ENCODE measurements at regions not wholly inside any gene's neighbourhood (a gene's known extent, or its start where the extent isn't known, plus 50 kb on each side); places are given as distances from the start of the nearest gene placed in this dataset.

DNA sequence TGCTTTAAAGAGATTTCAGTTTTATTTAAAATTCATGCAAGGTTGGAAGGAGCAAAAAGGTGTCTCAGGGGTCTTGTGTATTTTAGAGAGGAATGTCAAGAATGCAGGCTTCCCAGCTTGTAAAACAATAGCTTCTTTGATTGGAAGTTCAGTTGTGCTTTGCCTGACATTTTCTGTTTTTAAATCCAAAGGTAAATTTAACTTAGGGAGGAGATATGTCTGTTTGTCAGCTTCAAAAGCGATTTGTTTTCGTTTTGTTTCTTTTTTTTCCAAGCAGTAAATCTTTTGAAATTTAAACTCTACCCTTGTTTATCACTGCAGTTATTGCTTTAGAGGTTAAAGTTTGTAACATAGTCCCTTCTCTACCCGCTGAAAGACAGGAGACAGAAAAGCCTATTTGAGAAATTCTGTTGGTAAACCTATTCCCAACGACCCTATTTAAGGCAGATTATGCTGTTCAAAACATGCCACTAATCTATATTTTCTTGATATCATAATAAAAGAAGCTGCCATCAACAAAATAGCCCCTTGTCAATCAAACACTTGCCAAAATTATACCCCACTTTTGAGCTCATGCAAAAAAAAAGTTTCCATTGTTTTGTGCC, 639.6 kb downstream of the IRS1 start (continued):
- TF ChIP-seq, protein P1, sequence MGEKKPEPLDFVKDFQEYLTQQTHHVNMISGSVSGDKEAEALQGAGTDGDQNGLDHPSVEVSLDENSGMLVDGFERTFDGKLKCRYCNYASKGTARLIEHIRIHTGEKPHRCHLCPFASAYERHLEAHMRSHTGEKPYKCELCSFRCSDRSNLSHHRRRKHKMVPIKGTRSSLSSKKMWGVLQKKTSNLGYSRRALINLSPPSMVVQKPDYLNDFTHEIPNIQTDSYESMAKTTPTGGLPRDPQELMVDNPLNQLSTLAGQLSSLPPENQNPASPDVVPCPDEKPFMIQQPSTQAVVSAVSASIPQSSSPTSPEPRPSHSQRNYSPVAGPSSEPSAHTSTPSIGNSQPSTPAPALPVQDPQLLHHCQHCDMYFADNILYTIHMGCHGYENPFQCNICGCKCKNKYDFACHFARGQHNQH (CRISPR knock-in tag; IDR thresholded peaks at IDR 0.05), result peak; percentile 83; the same call in 1 of the 2 replicates
- TF ChIP-seq ZNF687 (CRISPR knock-in tag; IDR thresholded peaks at IDR 0.05), result no peak
- no peak for TF ChIP-seq CREB1 (IDR thresholded peaks at IDR 0.05)
- peak; percentile 81 for TF ChIP-seq CREB1 (CRISPR knock-in tag; IDR thresholded peaks at IDR 0.05)
- TF ChIP-seq, protein P2, sequence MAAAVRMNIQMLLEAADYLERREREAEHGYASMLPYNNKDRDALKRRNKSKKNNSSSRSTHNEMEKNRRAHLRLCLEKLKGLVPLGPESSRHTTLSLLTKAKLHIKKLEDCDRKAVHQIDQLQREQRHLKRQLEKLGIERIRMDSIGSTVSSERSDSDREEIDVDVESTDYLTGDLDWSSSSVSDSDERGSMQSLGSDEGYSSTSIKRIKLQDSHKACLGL (CRISPR knock-in tag; IDR thresholded peaks at IDR 0.05), result no peak
- TF ChIP-seq ZNF761 (CRISPR knock-in tag; conservative IDR thresholded peaks at IDR 0.05), result no peak
- TF ChIP-seq FOSL1 (CRISPR knock-in tag; IDR thresholded peaks at IDR 0.05; ENCODE audit: borderline replicate concordance), result no peak
- peak; percentile 80 for TF ChIP-seq ZEB1 (IDR thresholded peaks at IDR 0.05; ENCODE audit: insufficient replicate concordance, low read depth)
- no peak for TF ChIP-seq ZNF101 (CRISPR knock-in tag; IDR thresholded peaks at IDR 0.05; ENCODE audit: borderline replicate concordance, low read depth)
- TF ChIP-seq, protein P3, sequence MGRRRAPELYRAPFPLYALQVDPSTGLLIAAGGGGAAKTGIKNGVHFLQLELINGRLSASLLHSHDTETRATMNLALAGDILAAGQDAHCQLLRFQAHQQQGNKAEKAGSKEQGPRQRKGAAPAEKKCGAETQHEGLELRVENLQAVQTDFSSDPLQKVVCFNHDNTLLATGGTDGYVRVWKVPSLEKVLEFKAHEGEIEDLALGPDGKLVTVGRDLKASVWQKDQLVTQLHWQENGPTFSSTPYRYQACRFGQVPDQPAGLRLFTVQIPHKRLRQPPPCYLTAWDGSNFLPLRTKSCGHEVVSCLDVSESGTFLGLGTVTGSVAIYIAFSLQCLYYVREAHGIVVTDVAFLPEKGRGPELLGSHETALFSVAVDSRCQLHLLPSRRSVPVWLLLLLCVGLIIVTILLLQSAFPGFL (CRISPR knock-in tag; IDR thresholded peaks at IDR 0.05), result no peak
- 0 out of 2 replicates have a peak, but pooled peaks have one; percentile 67 for TF ChIP-seq HOXD1 (CRISPR knock-in tag; IDR thresholded peaks at IDR 0.05)
- TF ChIP-seq BRD4 (CRISPR knock-in tag; IDR thresholded peaks at IDR 0.05), result no peak
- no peak for TF ChIP-seq ZNF569 (CRISPR knock-in tag; IDR thresholded peaks at IDR 0.05; ENCODE audit: borderline replicate concordance)
- TF ChIP-seq, protein P4, sequence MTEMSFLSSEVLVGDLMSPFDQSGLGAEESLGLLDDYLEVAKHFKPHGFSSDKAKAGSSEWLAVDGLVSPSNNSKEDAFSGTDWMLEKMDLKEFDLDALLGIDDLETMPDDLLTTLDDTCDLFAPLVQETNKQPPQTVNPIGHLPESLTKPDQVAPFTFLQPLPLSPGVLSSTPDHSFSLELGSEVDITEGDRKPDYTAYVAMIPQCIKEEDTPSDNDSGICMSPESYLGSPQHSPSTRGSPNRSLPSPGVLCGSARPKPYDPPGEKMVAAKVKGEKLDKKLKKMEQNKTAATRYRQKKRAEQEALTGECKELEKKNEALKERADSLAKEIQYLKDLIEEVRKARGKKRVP (CRISPR knock-in tag; IDR thresholded peaks at IDR 0.05), result peak in 1 of 2 experiments; percentile 83; a peak in 2 of 4 replicates
- TF ChIP-seq YEATS4 (CRISPR knock-in tag; IDR thresholded peaks at IDR 0.05; ENCODE audit: borderline replicate concordance), result no peak
- no peak for TF ChIP-seq SMAD9 (CRISPR knock-in tag; IDR thresholded peaks at IDR 0.05)
- TF ChIP-seq MXI1 (IDR thresholded peaks at IDR 0.05; ENCODE audit: borderline replicate concordance, low read depth, low read length), result no peak; the same call in 2 of the 3 replicates
- peak; percentile 96 for TF ChIP-seq SIX4 (CRISPR knock-in tag; IDR thresholded peaks at IDR 0.05)
- peak; percentile 72 for TF ChIP-seq SKI (IDR thresholded peaks at IDR 0.05; ENCODE audit: partially characterized antibody)
- TF ChIP-seq ZNF10 (CRISPR knock-in tag; IDR thresholded peaks at IDR 0.05; ENCODE audit: borderline replicate concordance, low read depth), result no peak
- TF ChIP-seq SRY (CRISPR knock-in tag; IDR thresholded peaks at IDR 0.05), result no peak; the same call in 1 of the 2 replicates
- no peak for TF ChIP-seq ZFAT (CRISPR knock-in tag; conservative IDR thresholded peaks at IDR 0.05)
- no peak for TF ChIP-seq AGO2 (optimal IDR thresholded peaks at IDR 0.05; ENCODE audit: low read depth, low read length)
- peak; percentile 98 for TF ChIP-seq HMG20A (CRISPR knock-in tag; IDR thresholded peaks at IDR 0.05; ENCODE audit: borderline replicate concordance)
